K562 (cell line): ENCODE measurements at regions not wholly inside any gene's neighbourhood (a gene's known extent, or its start where the extent isn't known, plus 50 kb on each side); places are given as distances from the start of the nearest gene placed in this dataset.

Experiments
- ATAC-seq: fragments of 200-7000 bp; cut with Tn5 transposase; 3 replicates; pipeline ENCODE4 v1.9.1; 2020; ENCODE audit warnings: moderate library complexity
- BruUV-seq: library from RNA; stranded (reverse); fragments of 400-500 nt; replicated peaks from 2 replicates; lab custom pipeline; 2021; lab: Mats Ljungman, UMichigan
- CTCF ChIA-PET: fragments of 300-600 bp; formaldehyde crosslinking; extraction: SDS; loops from one replicate; lab custom pipeline; 2021; ENCODE audit warnings: low intra/inter-chr PET ratio; lab: Yijun Ruan, JAX
- POLR2A ChIA-PET: fragments of 300-600, 350-650 bp; sonication (Branson Sonifier 250); formaldehyde crosslinking; extraction: SDS; loops from one replicate; lab custom pipeline; 2021; ENCODE audit warnings: antibody characterized with exemption, inconsistent platforms; lab: Yijun Ruan, JAX
- DNase-seq, 4 experiments: peaks; one replicate each; pipeline versions ENCODE4 v3.0.0 to v3.0.0-alpha.2; 2011 to 2018; ENCODE audit warnings: low spot score in 3 of 4, mixed read lengths in 3 of 4; ENCODE audit errors: extremely low read depth in 1 of 4
- FAIRE-seq: peaks from 2 replicates; lab custom pipeline; 2011; peaks lifted over from hg19 to GRCh38; lab: Jason Lieb, UNC
- H2AFZ ChIP-seq: 2 replicates; pipeline ENCODE4 v1.6.0; 2011; ENCODE audit warnings: low read depth, low read length, control low read depth, inconsistent platforms
- H3K27ac ChIP-seq: fragments of 200-600 bp; 3 replicates; pipeline ENCODE4 v1.8.0; 2011; ENCODE audit warnings: low read depth, mild to moderate bottlenecking, control low read depth, inconsistent platforms, low read length, moderate library complexity, mixed read lengths; ENCODE audit errors: extremely low read depth
- H3K27me3 ChIP-seq, 2 experiments: fragments of 300-600 bp in 1 of 2; 2 replicates in 1 of 2; 3 replicates in 1 of 2; pipeline versions ENCODE4 v1.6.0 to v1.8.0; 2011; ENCODE audit warnings: inconsistent platforms in 2 of 2, low read length in 2 of 2, mild to moderate bottlenecking in 1 of 2, mixed read lengths in 1 of 2, moderate library complexity in 1 of 2; ENCODE audit not compliant: control insufficient read depth in 2 of 2, insufficient read depth in 2 of 2
- H3K36me3 ChIP-seq: fragments of 300-600 bp; 3 replicates; pipeline ENCODE4 v1.8.0; 2011; ENCODE audit warnings: mild to moderate bottlenecking, low read length, inconsistent platforms; ENCODE audit not compliant: control insufficient read depth, insufficient read depth
- H3K4me1 ChIP-seq, 2 experiments: fragments of 200-600 bp in 1 of 2; replicated peaks in 1 of 2; 2 replicates in 1 of 2; 3 replicates in 1 of 2; pipeline versions ENCODE4 v1.5.1 to v1.8.0; 2011; ENCODE audit warnings: inconsistent platforms in 2 of 2, low read length in 2 of 2, mild to moderate bottlenecking in 1 of 2, mixed read lengths in 1 of 2, moderate library complexity in 1 of 2; ENCODE audit not compliant: control insufficient read depth in 2 of 2, insufficient read depth in 2 of 2
- H3K4me2 ChIP-seq: 2 replicates; pipeline ENCODE4 v1.6.1; 2011; ENCODE audit warnings: low read length, control low read depth, inconsistent platforms, mixed read lengths; ENCODE audit not compliant: insufficient read depth
- H3K4me3 ChIP-seq: fragments of 200-600 bp; sonication (generic), shearing (Covaris generic); 2 replicates; pipeline ENCODE4 v1.5.1; 2016; ENCODE audit warnings: control low read depth, inconsistent platforms
- H3K79me2 ChIP-seq: fragments of 200-600 bp; 3 replicates; pipeline ENCODE4 v1.8.0; 2011; ENCODE audit warnings: low read length, inconsistent platforms; ENCODE audit not compliant: control insufficient read depth, insufficient read depth
- H3K9ac ChIP-seq, 2 experiments: 2 replicates each; pipeline versions ENCODE4 v1.6.0 to v1.6.1; 2011; ENCODE audit warnings: low read depth in 2 of 2, low read length in 2 of 2, control low read depth in 1 of 2, inconsistent platforms in 1 of 2, mild to moderate bottlenecking in 1 of 2, mixed read lengths in 1 of 2; ENCODE audit not compliant: insufficient read depth in 1 of 2
- H3K9me1 ChIP-seq: one replicate; pipeline ENCODE4 v1.6.0; 2011; ENCODE audit warnings: inconsistent platforms, mild to moderate bottlenecking, low read length, moderate library complexity; ENCODE audit not compliant: control insufficient read depth, insufficient read depth
- H3K9me3 ChIP-seq: replicated peaks from 2 replicates; pipeline ENCODE4 v1.5.1; 2011; ENCODE audit warnings: low read depth, low read length, inconsistent platforms; ENCODE audit not compliant: control insufficient read depth, insufficient read depth
- H4K20me1 ChIP-seq: replicated peaks from 2 replicates; pipeline ENCODE4 v1.6.1; 2011; ENCODE audit warnings: low read length, inconsistent platforms, mixed read lengths; ENCODE audit not compliant: control insufficient read depth, insufficient read depth
- CBFA2T2 ChIP-seq: fragments of 450-650 bp; conservative IDR thresholded peaks from 2 replicates; pipeline ENCODE4 v1.6.1; 2017; ENCODE audit warnings: mild to moderate bottlenecking
- HEY1 ChIP-seq: fragments of 250-450 bp; sonication (Bioruptor Pico); IDR thresholded peaks from 2 replicates; pipeline ENCODE4 v1.5.0; 2020; ENCODE audit warnings: mild to moderate bottlenecking, moderate library complexity, borderline replicate concordance
- PML ChIP-seq: IDR thresholded peaks from 2 replicates; pipeline ENCODE4 v1.6.1; 2012; ENCODE audit warnings: low read length, inconsistent platforms
- POLR2A ChIP-seq: fragments of 450-650 bp; conservative IDR thresholded peaks from 2 replicates; pipeline ENCODE4 v1.6.1; 2016
- PPARD ChIP-seq: fragments of 250-450 bp; sonication (Bioruptor Pico); IDR thresholded peaks from 2 replicates; pipeline ENCODE4 v1.8.0; 2022; ENCODE audit warnings: inconsistent platforms, mild to moderate bottlenecking, moderate library complexity
- PRPF4 ChIP-seq: fragments of 200-400 bp; formaldehyde crosslinking; IDR thresholded peaks from one replicate; pipeline ENCODE4 v1.6.1; 2017; ENCODE audit warnings: low read length, low read depth, mild to moderate bottlenecking; ENCODE audit not compliant: insufficient read depth, poor library complexity, severe bottlenecking
- PTRF ChIP-seq: fragments of 450-650 bp; IDR thresholded peaks from 2 replicates; pipeline ENCODE4 v1.6.1; 2016; ENCODE audit warnings: mild to moderate bottlenecking, missing genetic modification characterization, missing compliant biosample characterization
- TEAD1 ChIP-seq, 2 experiments: fragments of 450-650 bp in 1 of 2; sonication (generic) in 1 of 2; formaldehyde crosslinking; IDR thresholded peaks; 2 replicates each; pipeline versions ENCODE4 v1.4.0 to v1.8.0; 2020 to 2022; ENCODE audit warnings: mild to moderate bottlenecking in 2 of 2, missing genetic modification reagents in 1 of 2
- TGIF2 ChIP-seq: sonication (generic); formaldehyde crosslinking; IDR thresholded peaks from 2 replicates; pipeline ENCODE4 v1.8.1; 2022; ENCODE audit warnings: mild to moderate bottlenecking, missing genetic modification reagents, moderate library complexity
- ZNF175 ChIP-seq: fragments of 200-800 bp; sonication (Bioruptor generic); IDR thresholded peaks from 2 replicates; pipeline ENCODE4 v1.6.1; 2016; ENCODE audit warnings: low read depth, mild to moderate bottlenecking, missing genetic modification characterization, missing compliant biosample characterization
- ZNF224 ChIP-seq: sonication (generic); formaldehyde crosslinking; IDR thresholded peaks from 2 replicates; pipeline ENCODE4 v1.8.0; 2022; ENCODE audit warnings: mild to moderate bottlenecking, missing genetic modification reagents
- ZNF507 ChIP-seq: conservative IDR thresholded peaks from 2 replicates; pipeline ENCODE4 v1.6.1; 2017; ENCODE audit warnings: missing genetic modification characterization, missing compliant biosample characterization
- WGBS: fragments of 100-300 bp; shearing (Covaris generic); methylation state at CpG from one replicate; pipeline ENCODE4 v1.1.6; 2016; ENCODE audit warnings: low coverage, mixed read lengths; ENCODE audit not compliant: insufficient coverage; ENCODE audit errors: missing lambda C conversion rate; 5-methylcytosine and 5-hydroxymethylcytosine counted together
- in situ Hi-C: fragments of 300-500 bp; cut with MboI; formaldehyde crosslinking; loops from 4 replicates; pipeline ENCODE4 v1.15.0; 2018; ENCODE audit warnings: inconsistent platforms, mixed read lengths
- intact Hi-C: fragments of 100-400 bp; cut with micrococcal nuclease; formaldehyde crosslinking; loops from 2 replicates; pipeline ENCODE4 v1.14.2; 2022
- TF ChIP-seq, protein P1 (sequence below): fragments of 450-650 bp; IDR thresholded peaks from 2 replicates; pipeline ENCODE4 v1.6.1; 2016; ENCODE audit warnings: low read depth, mild to moderate bottlenecking, moderate library complexity
- TF ChIP-seq, protein P2 (sequence below): fragments of 250-450 bp; sonication (Bioruptor Pico); IDR thresholded peaks from 2 replicates; pipeline ENCODE4 v1.5.0; 2021
- TF ChIP-seq, protein P3 (sequence below): sonication (generic); formaldehyde crosslinking; IDR thresholded peaks from 2 replicates; pipeline ENCODE4 v1.8.0; 2022; ENCODE audit warnings: mild to moderate bottlenecking, missing genetic modification reagents
- TF ChIP-seq, protein P4 (sequence below): IDR thresholded peaks from 2 replicates; pipeline ENCODE4 v1.6.1; 2016; ENCODE audit warnings: missing genetic modification characterization, missing compliant biosample characterization

DNA sequence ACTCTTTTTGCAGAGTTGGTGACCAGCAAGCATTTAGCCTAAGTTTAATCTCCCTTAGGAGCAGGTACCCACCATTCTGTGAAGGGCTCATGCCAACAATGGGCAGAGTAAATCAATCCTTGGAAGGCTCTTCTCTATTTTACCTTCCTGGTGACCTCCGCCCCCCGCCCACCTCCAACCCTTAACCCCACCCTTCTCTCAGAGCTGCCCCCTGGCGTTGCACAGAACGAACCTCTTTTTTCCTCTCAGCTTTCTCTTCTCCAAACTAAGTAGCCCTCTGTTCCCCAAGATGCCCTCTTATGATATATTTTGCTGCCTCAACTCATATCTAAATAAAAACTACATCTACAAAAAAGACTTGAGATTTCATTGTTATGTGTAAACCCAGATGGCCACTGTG lies 186.8 kb downstream of the SEC16B start (continued):
- TF ChIP-seq PML (no peak), ZNF507 (tag) (no peak), ZNF224 (CRISPR knock-in tag) (no peak), CBFA2T2 (no peak)

DNA sequence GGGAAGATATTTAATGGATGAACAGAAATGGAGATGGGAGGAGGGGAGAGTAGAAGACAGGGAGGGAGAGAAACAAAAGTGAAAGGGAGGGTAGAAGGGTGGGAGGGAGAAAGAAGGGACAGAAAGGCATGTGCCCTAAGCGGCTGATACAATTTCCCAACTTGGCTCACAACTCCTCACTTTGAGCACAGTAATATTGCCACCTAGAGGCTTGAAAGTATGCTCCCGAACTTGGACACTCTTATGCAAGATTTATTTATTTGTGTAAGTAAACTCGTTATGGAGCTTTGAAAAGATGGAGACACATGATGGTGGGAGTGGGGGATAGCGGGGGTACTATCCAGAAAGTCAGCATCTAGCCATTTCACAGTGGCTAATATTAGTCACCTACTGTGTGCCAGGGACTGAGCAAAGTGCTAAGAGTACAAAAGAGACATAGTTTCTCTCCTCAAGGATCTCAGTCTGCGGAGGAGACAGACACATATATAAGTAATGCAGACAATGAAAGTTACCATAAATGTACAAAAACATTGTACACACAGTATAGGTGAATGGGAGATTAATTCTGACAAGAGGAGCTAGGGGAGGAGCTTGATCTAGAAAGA lies 189.7 kb downstream of the SEC16B start:
- Histone ChIP-seq H3K4me3 (no peak overlapping the region), H3K36me3 (no peaks in the 10 kb centered on the region), H3K9ac (no peak overlapping the region), H3K4me1 (no peaks in the 10 kb centered on the region), H4K20me1 (no peaks in the 10 kb centered on the region), H3K79me2 (no peaks in the 10 kb centered on the region), H3K9me1 (no peaks in the 10 kb centered on the region), H3K27ac (no peak overlapping the region), H3K9me3 (no peaks in the 10 kb centered on the region), H3K27me3 (no peaks in the 10 kb centered on the region), H2AFZ (no peak overlapping the region), H3K4me2 (no peak overlapping the region)
- POLR2A ChIA-PET, result no interaction called here
- CTCF ChIA-PET, result no interaction called here
- BruUV-seq, result no TSS peak
- intact Hi-C loops (no loop called here), in situ Hi-C loops (no loop called here)
- no peak for DNase-seq
- FAIRE-seq, result no peak
- no peak for ATAC-seq
- 3% methylated on average over 5 of the region's 5 CpGs for WGBS
- TF ChIP-seq TEAD1 (CRISPR knock-in tag; IDR thresholded peaks at IDR 0.05) (no peak), HEY1 (CRISPR knock-in tag) (no peak), PRPF4 (no peak), ZNF175 (CRISPR knock-in tag) (no peak), PTRF (tag) (no peak), TGIF2 (no peak), PPARD (no peak), POLR2A (no peak)
- TF ChIP-seq, protein P1, sequence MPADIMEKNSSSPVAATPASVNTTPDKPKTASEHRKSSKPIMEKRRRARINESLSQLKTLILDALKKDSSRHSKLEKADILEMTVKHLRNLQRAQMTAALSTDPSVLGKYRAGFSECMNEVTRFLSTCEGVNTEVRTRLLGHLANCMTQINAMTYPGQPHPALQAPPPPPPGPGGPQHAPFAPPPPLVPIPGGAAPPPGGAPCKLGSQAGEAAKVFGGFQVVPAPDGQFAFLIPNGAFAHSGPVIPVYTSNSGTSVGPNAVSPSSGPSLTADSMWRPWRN, result no peak
- TF ChIP-seq, protein P2, sequence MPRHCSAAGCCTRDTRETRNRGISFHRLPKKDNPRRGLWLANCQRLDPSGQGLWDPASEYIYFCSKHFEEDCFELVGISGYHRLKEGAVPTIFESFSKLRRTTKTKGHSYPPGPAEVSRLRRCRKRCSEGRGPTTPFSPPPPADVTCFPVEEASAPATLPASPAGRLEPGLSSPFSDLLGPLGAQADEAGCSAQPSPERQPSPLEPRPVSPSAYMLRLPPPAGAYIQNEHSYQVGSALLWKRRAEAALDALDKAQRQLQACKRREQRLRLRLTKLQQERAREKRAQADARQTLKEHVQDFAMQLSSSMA (CRISPR knock-in tag), result no peak
- TF ChIP-seq, protein P3, sequence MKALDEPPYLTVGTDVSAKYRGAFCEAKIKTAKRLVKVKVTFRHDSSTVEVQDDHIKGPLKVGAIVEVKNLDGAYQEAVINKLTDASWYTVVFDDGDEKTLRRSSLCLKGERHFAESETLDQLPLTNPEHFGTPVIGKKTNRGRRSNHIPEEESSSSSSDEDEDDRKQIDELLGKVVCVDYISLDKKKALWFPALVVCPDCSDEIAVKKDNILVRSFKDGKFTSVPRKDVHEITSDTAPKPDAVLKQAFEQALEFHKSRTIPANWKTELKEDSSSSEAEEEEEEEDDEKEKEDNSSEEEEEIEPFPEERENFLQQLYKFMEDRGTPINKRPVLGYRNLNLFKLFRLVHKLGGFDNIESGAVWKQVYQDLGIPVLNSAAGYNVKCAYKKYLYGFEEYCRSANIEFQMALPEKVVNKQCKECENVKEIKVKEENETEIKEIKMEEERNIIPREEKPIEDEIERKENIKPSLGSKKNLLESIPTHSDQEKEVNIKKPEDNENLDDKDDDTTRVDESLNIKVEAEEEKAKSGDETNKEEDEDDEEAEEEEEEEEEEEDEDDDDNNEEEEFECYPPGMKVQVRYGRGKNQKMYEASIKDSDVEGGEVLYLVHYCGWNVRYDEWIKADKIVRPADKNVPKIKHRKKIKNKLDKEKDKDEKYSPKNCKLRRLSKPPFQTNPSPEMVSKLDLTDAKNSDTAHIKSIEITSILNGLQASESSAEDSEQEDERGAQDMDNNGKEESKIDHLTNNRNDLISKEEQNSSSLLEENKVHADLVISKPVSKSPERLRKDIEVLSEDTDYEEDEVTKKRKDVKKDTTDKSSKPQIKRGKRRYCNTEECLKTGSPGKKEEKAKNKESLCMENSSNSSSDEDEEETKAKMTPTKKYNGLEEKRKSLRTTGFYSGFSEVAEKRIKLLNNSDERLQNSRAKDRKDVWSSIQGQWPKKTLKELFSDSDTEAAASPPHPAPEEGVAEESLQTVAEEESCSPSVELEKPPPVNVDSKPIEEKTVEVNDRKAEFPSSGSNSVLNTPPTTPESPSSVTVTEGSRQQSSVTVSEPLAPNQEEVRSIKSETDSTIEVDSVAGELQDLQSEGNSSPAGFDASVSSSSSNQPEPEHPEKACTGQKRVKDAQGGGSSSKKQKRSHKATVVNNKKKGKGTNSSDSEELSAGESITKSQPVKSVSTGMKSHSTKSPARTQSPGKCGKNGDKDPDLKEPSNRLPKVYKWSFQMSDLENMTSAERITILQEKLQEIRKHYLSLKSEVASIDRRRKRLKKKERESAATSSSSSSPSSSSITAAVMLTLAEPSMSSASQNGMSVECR (CRISPR knock-in tag), result no peak
- TF ChIP-seq, protein P4, sequence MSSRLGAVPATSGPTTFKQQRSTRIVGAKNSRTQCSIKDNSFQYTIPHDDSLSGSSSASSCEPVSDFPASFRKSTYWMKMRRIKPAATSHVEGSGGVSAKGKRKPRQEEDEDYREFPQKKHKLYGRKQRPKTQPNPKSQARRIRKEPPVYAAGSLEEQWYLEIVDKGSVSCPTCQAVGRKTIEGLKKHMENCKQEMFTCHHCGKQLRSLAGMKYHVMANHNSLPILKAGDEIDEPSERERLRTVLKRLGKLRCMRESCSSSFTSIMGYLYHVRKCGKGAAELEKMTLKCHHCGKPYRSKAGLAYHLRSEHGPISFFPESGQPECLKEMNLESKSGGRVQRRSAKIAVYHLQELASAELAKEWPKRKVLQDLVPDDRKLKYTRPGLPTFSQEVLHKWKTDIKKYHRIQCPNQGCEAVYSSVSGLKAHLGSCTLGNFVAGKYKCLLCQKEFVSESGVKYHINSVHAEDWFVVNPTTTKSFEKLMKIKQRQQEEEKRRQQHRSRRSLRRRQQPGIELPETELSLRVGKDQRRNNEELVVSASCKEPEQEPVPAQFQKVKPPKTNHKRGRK (tag), result no peak
